HG03039 (cell line): ENCODE measurements at regions not wholly inside any gene's neighbourhood (a gene's known extent, or its start where the extent isn't known, plus 50 kb on each side); places are given as distances from the start of the nearest gene placed in this dataset.
A peak's percentile ranks its signal among the peaks of the same experiment; 100 is the strongest.
"Not testable (repeated sequence)": the region's sequence is repeated elsewhere in the genome, so short reads cannot be mapped to it uniquely, and the experiment has no call there.

Source experiments
- ATAC-seq: cut with Tn5 transposase; IDR thresholded peaks from one replicate; pipeline ENCODE4 v1.9.1; 2021; ENCODE audit warnings: mild to moderate bottlenecking, moderate library complexity; ENCODE audit not compliant: unreplicated experiment

- ATAC-seq, result no peak
These were observed 543.3 kb upstream of the SPRY2 start for GRCh38 chr13:80884056-80884785.

DNA sequence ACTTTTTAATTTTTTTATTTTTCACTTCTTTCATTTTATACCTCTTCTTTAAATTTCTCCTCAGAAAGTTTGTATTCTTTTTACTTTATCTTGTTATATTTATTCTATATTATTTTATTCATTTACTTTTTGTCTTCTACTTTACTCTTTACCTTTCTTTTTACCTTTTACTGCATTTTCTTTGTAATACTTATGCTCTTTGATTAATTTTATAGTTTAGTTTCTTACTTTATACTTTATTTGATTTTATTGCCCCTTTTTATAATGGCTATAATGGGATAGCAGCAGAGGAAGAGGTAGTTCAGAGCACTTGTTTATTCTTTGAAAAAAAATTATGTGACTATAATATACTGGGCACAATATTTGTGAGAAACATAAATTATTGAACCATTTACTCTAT is 542.6 kb upstream of the SPRY2 start:
- ATAC-seq, result no peak

GRCh38 chr13:80881942-80882445 is 541.1 kb upstream of the SPRY2 start:
- no peak for ATAC-seq

GRCh38 chr13:80881495-80881894 is 540.6 kb upstream of the SPRY2 start:
- ATAC-seq, result no peak

GRCh38 chr13:80881034-80881433 is 540.1 kb upstream of the SPRY2 start:
- no peak for ATAC-seq

DNA sequence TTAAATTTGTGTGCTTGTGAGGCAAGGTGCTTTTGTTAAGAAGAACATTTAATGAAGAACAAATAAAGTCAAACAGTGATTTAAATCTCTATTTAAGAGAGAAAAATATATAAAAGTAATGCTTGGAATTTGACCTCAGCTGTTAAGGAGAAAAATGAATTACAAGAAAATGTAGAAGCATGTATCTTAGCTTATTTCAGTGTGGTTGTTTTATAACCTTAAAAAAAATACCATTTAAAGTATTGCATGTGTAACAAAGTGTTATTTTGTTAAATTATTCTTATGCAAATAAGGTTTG is 537.0 kb upstream of the SPRY2 start:
- no peak for ATAC-seq

DNA sequence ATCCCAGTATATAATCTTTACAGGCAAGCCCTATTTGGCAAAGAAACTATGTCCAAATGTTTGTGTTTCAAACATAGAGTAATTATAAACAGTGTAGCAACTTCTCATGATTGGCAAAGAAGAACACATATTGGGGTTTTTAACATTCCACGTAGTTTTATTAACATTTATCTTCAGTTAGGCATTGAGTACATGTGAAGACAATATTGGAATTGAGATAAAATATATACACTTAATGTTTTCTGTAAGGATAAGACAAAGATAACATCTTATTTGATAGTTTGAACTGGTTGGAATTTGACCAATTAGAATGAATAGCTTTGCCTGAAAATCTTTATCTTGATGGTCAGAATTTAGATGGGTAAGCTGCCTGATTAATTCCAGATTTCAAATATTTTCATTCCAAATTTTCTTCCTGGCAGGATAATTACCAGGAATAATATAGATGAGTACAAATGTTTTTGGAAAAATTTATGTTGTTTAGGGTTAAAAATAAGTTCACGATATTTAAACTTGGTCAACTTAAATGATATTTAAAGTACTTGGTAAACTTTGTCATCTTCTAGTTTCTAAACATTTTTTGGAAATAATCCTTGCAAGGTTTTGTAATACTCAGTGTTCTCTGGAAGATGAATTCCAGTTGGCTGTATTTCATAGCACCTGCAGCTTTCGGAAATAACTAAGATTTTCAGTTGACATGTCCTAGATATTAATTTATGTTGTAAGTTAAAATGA is 536.5 kb upstream of the SPRY2 start:
- ATAC-seq, result no peak

- ATAC-seq, result peak; percentile 90
These were observed 532.7 kb upstream of the SPRY2 start for GRCh38 chr13:80873589-80873988.

DNA sequence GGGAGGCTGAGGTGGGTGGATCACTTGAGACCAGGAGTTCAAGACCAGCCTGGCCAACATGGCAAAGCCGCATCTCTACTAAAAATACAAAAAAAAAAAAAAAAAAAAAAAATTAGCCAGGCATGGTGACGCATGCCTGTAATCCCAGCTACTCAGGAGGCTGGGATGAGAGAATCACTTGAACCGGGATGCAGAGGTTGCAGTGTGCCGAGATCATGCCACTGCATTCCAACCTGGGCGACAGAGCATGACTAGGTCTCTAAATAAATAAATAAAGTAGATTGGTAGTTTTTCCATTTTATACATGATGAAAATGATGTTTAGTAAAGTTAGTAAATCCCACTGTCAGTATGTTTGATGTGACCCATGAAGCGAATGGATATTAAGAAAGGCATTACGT is 531.0 kb upstream of the SPRY2 start:
- not testable (repeated sequence) for ATAC-seq

- no peak for ATAC-seq
These were observed 530.6 kb upstream of the SPRY2 start for GRCh38 chr13:80871481-80871880.

DNA sequence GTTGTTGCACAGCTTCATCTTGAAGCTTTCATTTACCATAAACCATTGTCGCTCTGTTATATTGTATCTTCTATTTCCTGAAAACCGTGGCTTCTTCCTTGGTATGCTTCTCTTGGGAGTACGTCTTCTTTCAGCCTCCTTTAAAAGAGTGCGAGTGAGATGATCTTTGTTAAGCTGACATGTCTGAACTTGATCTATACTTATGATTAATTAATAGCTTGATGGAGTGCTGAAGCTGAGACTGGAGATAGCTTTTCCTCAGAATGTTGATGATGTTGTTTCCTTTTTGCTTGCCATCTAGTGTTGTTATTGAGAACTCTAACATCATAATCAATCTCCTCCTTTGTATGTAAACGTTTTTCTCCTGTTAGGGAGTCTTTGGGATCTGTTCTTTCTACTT is 529.3 kb upstream of the SPRY2 start:
- no peak for ATAC-seq

GRCh38 chr13:80866921-80867320 is 526.0 kb upstream of the SPRY2 start:
- no peak for ATAC-seq

GRCh38 chr13:80865329-80865728 is 524.4 kb upstream of the SPRY2 start:
- no peak for ATAC-seq

DNA sequence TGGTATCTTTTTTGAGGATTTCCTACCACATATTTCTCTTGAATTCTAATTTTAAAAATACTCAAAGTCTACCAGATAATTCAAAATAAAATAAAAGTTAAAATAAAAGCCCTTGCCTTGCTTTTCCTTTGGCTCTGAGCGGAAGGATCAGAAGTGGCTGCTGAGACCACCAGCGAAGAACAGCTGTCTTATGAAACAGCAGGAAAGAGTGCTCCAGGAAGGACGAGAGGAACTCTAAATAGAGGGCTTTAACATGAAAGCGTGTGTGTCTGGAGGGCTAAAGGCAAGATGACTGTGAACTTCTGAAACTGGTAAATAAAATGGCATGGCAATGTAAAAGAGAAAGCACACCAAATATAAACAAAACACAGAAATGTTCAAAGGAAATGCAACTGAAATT is 521.5 kb upstream of the SPRY2 start:
- ATAC-seq, result no peak

DNA sequence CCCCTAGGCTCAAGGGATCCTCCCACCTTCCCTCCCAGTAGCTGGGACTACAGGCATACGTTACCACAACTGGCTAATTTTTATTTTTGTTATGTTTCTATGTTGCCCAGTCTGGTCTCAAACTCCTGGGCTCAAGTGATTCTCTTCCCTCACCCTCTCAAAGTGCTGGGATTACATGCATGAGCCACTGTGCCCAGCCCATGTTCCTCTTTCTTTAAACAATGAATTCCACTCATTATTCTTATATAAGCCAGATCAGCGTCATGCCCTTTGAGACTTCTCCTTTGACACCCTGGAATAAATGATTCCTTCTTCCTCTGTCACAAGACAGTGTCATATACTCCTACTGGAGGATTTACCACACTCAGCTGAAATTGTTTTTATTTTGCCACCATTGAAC is 519.9 kb upstream of the SPRY2 start:
- no peak for ATAC-seq

DNA sequence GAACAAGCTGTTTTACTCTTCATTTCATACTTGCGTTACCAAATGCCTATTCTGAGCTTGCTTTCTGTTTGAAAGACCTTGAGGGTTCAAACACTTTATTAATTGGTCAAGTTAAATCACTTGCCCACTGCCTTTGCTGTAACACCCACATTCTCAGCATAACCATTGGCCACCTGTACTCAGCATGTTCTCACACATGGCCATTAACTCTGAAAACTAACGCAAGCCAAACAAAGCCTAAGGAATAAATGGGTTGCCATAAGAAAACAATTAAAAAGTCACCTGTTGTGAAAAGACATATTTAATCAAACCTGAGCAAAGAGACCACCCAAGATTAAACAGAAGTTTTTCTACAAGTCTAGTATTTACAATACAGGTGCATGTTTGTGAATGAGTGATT is 517.2 kb upstream of the SPRY2 start:
- no peak for ATAC-seq

- no peak for ATAC-seq
These were observed 516.4 kb upstream of the SPRY2 start for GRCh38 chr13:80857321-80857720.

DNA sequence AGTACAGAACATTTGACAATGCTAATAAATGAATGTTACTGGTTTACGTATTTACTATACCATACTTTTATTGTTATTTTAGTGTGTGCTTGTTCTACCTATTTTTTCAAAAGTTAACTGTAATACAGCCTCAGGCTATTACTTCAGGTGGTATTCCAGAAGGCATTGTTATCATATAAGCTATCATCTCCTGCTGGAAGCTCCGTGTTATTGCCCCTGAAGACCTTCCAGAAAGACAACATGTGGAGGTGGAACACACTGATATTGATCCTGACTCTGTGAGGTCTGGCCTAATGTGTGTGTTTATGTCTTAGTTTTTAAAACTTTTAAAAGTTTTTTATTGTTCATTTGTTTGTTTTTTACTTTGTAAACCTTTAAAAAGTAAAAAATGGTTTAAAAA is 509.8 kb upstream of the SPRY2 start:
- no peak for ATAC-seq

GRCh38 chr13:80844164-80844563 is 503.2 kb upstream of the SPRY2 start:
- ATAC-seq, result no peak

DNA sequence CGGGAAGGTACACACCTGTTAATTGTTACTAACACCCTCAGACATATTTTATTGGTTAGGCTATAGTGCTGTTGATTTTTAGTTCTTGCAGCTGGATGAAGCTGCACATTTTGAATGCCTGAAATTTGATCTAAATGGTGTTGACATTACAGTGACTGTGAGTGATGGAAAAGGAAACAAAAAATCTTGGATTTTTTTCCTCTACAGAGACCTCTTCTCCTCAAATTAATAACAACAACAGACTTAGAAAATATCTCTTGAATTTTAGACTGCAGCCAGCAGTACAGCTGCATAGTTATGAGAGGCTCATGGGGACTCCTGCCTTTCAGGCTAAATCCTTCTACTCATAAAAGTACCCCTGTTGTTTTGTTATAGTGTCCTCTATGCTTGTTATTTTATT is 500.5 kb upstream of the SPRY2 start:
- no peak for ATAC-seq

- no peak for ATAC-seq
These were observed 499.5 kb upstream of the SPRY2 start for GRCh38 chr13:80840316-80840976.

- ATAC-seq, result no peak
These were observed 495.0 kb upstream of the SPRY2 start for GRCh38 chr13:80835902-80836301.
